ENCODE measurements at regions not wholly inside any gene's neighbourhood (a gene's known extent, or its start where the extent isn't known, plus 50 kb on each side); places are given as distances from the start of the nearest gene placed in this dataset.
"Not testable (repeated sequence)": the region's sequence is repeated elsewhere in the genome, so short reads cannot be mapped to it uniquely, and the experiment has no call there.

GRCh38 chr15:87722941-87723691 lies 533.4 kb downstream of the NTRK3 start:
- DNase-seq (ENCODE audit: low read depth), result peak; percentile 27

- no peak for DNase-seq (ENCODE audit: low read depth)
Observed at GRCh38 chr15:87720235-87720634, 536.3 kb downstream of the NTRK3 start.

- DNase-seq (ENCODE audit: low read depth), result no peak
Observed at GRCh38 chr15:87716422-87716821, 540.1 kb downstream of the NTRK3 start.

- no peak for DNase-seq (ENCODE audit: low read depth)
Observed at GRCh38 chr15:87715252-87715651, 541.3 kb downstream of the NTRK3 start.

GRCh38 chr15:87713475-87713879 lies 543.1 kb downstream of the NTRK3 start:
- DNase-seq (ENCODE audit: low read depth), result peak; percentile 33

GRCh38 chr15:87712211-87712610 lies 544.3 kb downstream of the NTRK3 start:
- no peak for DNase-seq (ENCODE audit: low read depth)

GRCh38 chr15:87711026-87711425 lies 545.5 kb downstream of the NTRK3 start:
- DNase-seq (ENCODE audit: low read depth), result peak; percentile 94

- DNase-seq (ENCODE audit: low read depth), result peak; percentile 97
Observed at GRCh38 chr15:87710406-87710805, 546.1 kb downstream of the NTRK3 start.

GRCh38 chr15:87707566-87708130 lies 548.9 kb downstream of the NTRK3 start:
- DNase-seq (ENCODE audit: low read depth), result no peak

GRCh38 chr15:87707071-87707470 lies 549.5 kb downstream of the NTRK3 start:
- DNase-seq (ENCODE audit: low read depth), result no peak

GRCh38 chr15:87706001-87706400 lies 550.5 kb downstream of the NTRK3 start:
- DNase-seq (ENCODE audit: low read depth), result no peak

GRCh38 chr15:87704276-87704675 lies 552.3 kb downstream of the NTRK3 start:
- DNase-seq (ENCODE audit: low read depth), result peak; percentile 21

- no peak for DNase-seq (ENCODE audit: low read depth)
Observed at GRCh38 chr15:87703327-87704111, 553.0 kb downstream of the NTRK3 start.

- no peak for DNase-seq (ENCODE audit: low read depth)
Observed at GRCh38 chr15:87702270-87702669, 554.3 kb downstream of the NTRK3 start.

- DNase-seq (ENCODE audit: low read depth), result not testable (repeated sequence)
Observed at GRCh38 chr15:87698467-87698866, 558.1 kb downstream of the NTRK3 start.

GRCh38 chr15:87689716-87690115 lies 566.8 kb downstream of the NTRK3 start:
- DNase-seq (ENCODE audit: low read depth), result no peak

GRCh38 chr15:87687523-87687870 lies 569.0 kb downstream of the NTRK3 start:
- no peak for DNase-seq (ENCODE audit: low read depth)

- DNase-seq (ENCODE audit: low read depth), result no peak
Observed at GRCh38 chr15:87686841-87687522, 569.6 kb downstream of the NTRK3 start.

GRCh38 chr15:87686339-87686738 lies 570.2 kb downstream of the NTRK3 start:
- no peak for DNase-seq (ENCODE audit: low read depth)

GRCh38 chr15:87682527-87682926 lies 574.0 kb downstream of the NTRK3 start:
- no peak for DNase-seq (ENCODE audit: low read depth)

- no peak for DNase-seq (ENCODE audit: low read depth)
Observed at GRCh38 chr15:87681104-87681503, 575.4 kb downstream of the NTRK3 start.

- no peak for DNase-seq (ENCODE audit: low read depth)
Observed at GRCh38 chr15:87680208-87680607, 576.3 kb downstream of the NTRK3 start.

- no peak for DNase-seq (ENCODE audit: low read depth)
Observed at GRCh38 chr15:87675271-87675670, 581.3 kb downstream of the NTRK3 start.

All from amniotic epithelial cell (primary cell).